Glomerular visceral epithelial cell (primary cell): ENCODE measurements at regions not wholly inside any gene's neighbourhood (a gene's known extent, or its start where the extent isn't known, plus 50 kb on each side); places are given as distances from the start of the nearest gene placed in this dataset.
"Not testable (repeated sequence)": the region's sequence is repeated elsewhere in the genome, so short reads cannot be mapped to it uniquely, and the experiment has no call there.

Experiments used
- DNase-seq: peaks from one replicate; pipeline ENCODE4 v3.0.0-alpha.2; 2016; ENCODE audit errors: extremely low spot score

GRCh38 chr3:35120026-35120425 lies 519.3 kb upstream of the ARPP21 start:
- no peak for DNase-seq

- DNase-seq, result no peak
Observed at GRCh38 chr3:35137612-35138011, 501.7 kb upstream of the ARPP21 start.

GRCh38 chr3:35141406-35141805 lies 497.9 kb upstream of the ARPP21 start:
- DNase-seq, result no peak

GRCh38 chr3:35144011-35144410 lies 495.3 kb upstream of the ARPP21 start:
- no peak for DNase-seq

GRCh38 chr3:35146256-35147035 lies 492.9 kb upstream of the ARPP21 start:
- DNase-seq, result not testable (repeated sequence)

GRCh38 chr3:35183927-35184675 lies 455.2 kb upstream of the ARPP21 start:
- peak; percentile 30 for DNase-seq

GRCh38 chr3:35184775-35185174 lies 454.6 kb upstream of the ARPP21 start:
- peak; percentile 20 for DNase-seq

- DNase-seq, result no peak
Observed at GRCh38 chr3:35187908-35188307, 451.4 kb upstream of the ARPP21 start.

- no peak for DNase-seq
Observed at GRCh38 chr3:35194666-35195065, 444.7 kb upstream of the ARPP21 start.

- no peak for DNase-seq
Observed at GRCh38 chr3:35198857-35199256, 440.5 kb upstream of the ARPP21 start.

- DNase-seq, result peak; percentile 51
Observed at GRCh38 chr3:35200056-35200455, 439.3 kb upstream of the ARPP21 start.

GRCh38 chr3:35201211-35201610 lies 438.1 kb upstream of the ARPP21 start:
- DNase-seq, result no peak

- no peak for DNase-seq
Observed at GRCh38 chr3:35215525-35216500, 423.5 kb upstream of the ARPP21 start.

- no peak for DNase-seq
Observed at GRCh38 chr3:35216501-35217266, 422.6 kb upstream of the ARPP21 start.

- no peak for DNase-seq
Observed at GRCh38 chr3:35223632-35224394, 415.5 kb upstream of the ARPP21 start.

- DNase-seq, result no peak
Observed at GRCh38 chr3:35224565-35225295, 414.6 kb upstream of the ARPP21 start.

- no peak for DNase-seq
Observed at GRCh38 chr3:35241236-35241635, 398.1 kb upstream of the ARPP21 start.

GRCh38 chr3:35254917-35255316 lies 384.4 kb upstream of the ARPP21 start:
- no peak for DNase-seq

- no peak for DNase-seq
Observed at GRCh38 chr3:35257641-35258040, 381.7 kb upstream of the ARPP21 start.

- DNase-seq, result no peak
Observed at GRCh38 chr3:35262406-35262805, 376.9 kb upstream of the ARPP21 start.
